ENCODE measurements at regions not wholly inside any gene's neighbourhood (a gene's known extent, or its start where the extent isn't known, plus 50 kb on each side); places are given as distances from the start of the nearest gene placed in this dataset.

DNA sequence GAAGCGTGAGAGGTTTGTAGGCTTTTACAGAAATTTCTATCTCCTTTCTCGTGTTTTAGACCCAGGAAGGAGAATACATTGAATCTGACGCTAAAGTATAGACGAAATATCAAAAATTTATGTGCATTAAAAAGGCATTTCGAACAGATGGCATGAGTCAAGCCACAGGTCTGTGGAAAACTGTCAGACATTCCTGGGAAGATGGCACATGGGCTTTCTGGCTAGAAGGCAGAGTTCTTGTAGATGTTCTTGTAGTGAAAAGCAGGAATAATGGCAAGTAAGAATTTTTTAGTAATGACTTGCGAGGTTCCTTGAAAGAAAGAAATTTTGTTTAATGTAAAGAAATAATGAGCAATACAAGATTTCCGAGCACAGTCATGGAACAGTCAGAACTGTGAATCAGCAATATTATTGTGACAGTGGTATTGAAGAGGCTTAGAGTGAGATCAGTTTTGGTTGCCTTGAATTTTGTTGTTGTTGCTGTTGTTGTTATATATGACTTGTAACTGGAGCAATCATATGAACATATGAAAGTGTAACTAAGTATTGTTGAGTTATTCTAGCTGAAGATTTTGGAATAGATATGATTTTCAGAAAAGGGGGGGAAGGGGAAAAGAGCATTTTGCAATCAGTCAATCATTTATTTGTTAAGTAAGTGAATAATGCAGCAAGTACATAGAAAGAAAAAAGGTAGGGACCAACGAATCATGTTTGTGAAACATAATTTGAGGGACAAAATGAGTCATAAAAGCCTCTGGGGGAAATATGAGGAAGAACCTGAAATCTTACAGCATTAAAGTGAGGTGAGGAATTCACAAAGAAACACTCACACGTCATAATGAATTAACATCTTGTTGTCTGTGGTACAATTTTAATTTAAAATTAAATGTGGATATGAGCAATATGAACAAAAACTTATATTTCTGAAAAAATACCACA, 339.0 kb upstream of the CTNND2 start:
- Mint-ChIP-seq H3K36me3 (ENCODE audit: low read depth) (no peaks in the 10 kb centered on the region), H3K27me3 (ENCODE audit: low read depth) (no peaks in the 10 kb centered on the region), H3K4me3 (no peak overlapping the region)

DNA sequence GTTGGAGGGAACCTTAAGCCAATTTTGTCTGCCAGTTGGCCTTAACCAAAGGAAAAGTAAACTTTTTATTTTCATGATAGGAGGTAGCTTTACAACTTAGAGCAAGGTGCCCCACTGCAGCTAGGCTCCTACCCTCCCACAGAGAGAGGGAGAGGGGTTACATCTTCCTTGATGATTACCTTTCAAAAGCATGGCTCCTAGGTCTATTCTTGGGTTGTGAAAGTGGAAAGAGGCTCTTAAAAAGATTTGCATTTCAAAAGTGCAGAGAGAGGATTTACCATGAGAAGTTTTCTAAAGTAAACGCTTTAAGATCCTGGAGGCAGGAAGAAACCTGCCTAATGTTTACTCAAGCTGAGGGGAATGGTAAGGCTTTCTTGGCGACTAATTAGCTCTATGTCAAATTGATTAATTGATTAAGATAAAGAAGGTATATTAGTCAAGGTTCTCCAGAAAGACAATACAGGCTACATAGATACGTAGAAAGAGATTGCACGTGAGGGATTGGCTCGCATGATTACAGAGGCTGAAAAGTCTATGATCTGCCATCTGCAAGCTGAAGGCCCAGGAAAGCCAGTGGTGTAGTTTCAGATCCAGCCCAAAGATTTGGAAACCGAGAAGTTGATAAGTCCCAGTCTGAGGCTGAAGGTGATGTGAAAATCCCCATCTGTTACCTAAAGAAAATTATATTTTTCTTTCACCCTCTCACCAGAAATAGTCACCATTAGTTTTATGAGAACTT, 333.8 kb upstream of the CTNND2 start:
- Mint-ChIP-seq H3K27ac (no peak overlapping the region), H3K36me3 (ENCODE audit: low read depth) (no peaks in the 10 kb centered on the region), H3K4me1 (ENCODE audit: low read depth) (no peaks in the 10 kb centered on the region), H3K4me3 (no peak overlapping the region), H3K27me3 (ENCODE audit: low read depth) (no peaks in the 10 kb centered on the region), H3K9me3 (peaks cover 11% of the 10 kb centered on the region)

More for the DNA sequence above, 339.0 kb upstream of the CTNND2 start:
- Mint-ChIP-seq H3K9me3 (peaks cover 26% of the 10 kb centered on the region), H3K4me1 (ENCODE audit: low read depth) (no peaks in the 10 kb centered on the region), H3K27ac (no peak overlapping the region)

DNA sequence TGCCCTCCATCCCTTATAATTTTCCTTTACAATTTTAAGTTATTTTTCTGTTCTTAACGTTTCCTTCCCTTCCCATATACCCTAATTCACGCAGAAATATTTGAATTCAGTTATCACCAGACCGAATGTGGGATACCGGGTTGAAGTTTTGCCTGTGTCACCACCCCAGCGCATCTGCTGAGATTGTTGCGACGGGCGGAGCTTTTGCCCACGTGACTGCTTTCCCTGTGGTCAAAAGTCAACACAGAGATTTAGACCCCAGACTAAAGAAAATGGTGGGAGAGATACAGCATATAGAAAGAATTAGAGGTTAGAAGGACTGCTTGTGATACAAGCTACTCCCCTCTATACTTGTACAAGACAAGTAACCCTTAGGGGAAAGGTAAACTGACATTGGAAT, 326.4 kb upstream of the CTNND2 start:
- Mint-ChIP-seq H3K9me3 (peaks cover 14% of the 10 kb centered on the region), H3K27ac (no peak overlapping the region), H3K4me3 (no peak overlapping the region), H3K36me3 (ENCODE audit: low read depth) (no peaks in the 10 kb centered on the region), H3K4me1 (ENCODE audit: low read depth) (no peaks in the 10 kb centered on the region), H3K27me3 (ENCODE audit: low read depth) (no peaks in the 10 kb centered on the region)

DNA sequence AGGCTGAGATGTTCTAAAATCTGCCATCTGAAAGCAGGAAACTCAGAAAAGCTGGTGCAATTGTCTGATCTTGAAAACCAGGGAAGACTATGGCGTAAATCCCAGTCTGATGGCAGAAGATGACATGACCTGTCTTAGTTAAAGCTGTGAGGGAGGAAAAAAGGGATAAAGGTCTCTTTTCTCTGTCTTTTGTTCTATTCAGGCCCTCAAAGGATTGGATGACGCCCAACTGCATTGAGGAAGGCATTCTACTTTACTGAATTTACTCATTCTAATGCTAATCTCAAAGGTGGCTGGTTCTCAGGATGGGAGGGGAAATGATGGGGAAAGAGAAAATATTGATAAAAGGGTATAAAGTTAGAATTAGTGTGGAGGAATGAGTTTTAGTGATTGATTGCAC, 312.8 kb upstream of the CTNND2 start:
- H3K27ac Mint-ChIP-seq, result no peak overlapping the region
- no peaks in the 10 kb centered on the region for H3K36me3 Mint-ChIP-seq (ENCODE audit: low read depth)
- no peaks in the 10 kb centered on the region for H3K27me3 Mint-ChIP-seq (ENCODE audit: low read depth)
- H3K9me3 Mint-ChIP-seq, result peaks cover 15% of the 10 kb centered on the region
- H3K4me3 Mint-ChIP-seq, result no peak overlapping the region
- no peaks in the 10 kb centered on the region for H3K4me1 Mint-ChIP-seq (ENCODE audit: low read depth)

DNA sequence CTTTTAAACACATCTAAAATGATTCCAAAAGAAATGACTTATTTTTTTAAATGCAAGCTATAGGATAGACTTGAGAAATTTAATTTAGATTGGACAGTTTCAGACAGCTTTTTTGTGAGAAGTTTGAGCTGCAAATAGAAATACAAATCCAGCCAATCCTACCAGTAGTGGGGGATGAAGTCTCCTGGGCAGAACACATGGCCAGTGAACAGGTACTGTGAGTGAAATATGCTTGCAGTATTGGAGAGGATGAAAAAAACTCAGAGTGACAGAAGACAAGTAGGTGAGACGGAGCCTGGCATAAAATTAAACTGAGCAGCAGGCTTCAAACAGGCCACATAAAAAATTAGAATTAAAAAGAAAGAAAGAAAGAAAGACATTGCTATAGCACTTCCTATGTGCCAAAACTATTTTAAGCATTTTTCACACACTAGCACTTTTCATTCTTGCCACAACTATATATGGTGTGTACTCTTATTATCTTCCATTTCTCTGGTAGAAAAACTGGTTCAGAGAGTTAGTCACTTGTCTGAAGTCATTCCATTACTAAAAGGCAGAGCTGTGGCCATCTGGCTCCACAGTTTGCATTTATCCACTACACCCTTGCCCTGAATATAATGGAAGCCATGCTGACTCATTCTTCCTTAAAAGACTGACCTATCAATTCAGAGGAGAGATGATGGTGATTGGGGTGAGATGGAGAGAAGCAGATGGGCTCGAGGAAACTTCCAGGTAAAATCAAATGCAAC, 310.2 kb upstream of the CTNND2 start:
- Mint-ChIP-seq H3K4me1 (ENCODE audit: low read depth) (no peaks in the 10 kb centered on the region), H3K27ac (no peak overlapping the region), H3K9me3 (peaks cover 22% of the 10 kb centered on the region), H3K36me3 (ENCODE audit: low read depth) (no peaks in the 10 kb centered on the region), H3K4me3 (no peak overlapping the region), H3K27me3 (ENCODE audit: low read depth) (no peaks in the 10 kb centered on the region)

DNA sequence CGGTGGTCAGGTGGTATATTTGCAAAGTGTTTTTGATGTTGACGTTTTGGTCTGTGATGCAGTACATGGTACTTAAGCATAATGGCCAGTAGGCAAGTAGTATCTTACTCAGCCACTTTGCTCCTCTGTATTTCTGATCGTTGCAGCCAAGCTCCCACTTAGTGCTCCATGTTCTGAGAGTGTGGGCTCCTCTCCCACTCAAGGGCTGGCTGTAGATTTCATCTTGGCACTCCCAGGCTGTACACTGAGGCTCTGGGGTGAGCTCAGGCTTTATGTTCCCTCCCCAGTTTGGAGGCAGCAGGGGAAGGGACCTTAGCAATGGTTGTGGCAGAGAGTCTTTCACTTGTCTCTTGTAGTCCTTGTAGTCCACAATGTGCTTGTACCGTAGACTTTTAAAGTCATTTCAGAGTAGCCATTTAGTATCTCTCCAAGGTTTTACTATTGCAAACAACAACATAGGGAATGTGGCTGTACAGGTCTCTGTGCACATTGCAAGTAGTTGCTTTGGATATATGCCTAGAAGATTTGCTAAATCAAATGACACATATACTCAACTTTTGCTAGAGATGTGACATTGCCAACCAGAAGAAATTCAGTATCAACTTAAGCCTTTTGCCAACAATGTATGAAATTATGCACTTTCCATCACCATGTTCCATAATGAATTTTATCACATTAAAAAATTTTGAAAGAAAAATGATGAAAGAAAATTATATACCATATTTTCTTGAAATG, 304.3 kb upstream of the CTNND2 start:
- Mint-ChIP-seq H3K9me3 (peaks cover 29% of the 10 kb centered on the region), H3K36me3 (ENCODE audit: low read depth) (no peaks in the 10 kb centered on the region), H3K27me3 (ENCODE audit: low read depth) (no peaks in the 10 kb centered on the region), H3K4me1 (ENCODE audit: low read depth) (no peaks in the 10 kb centered on the region), H3K27ac (no peak overlapping the region), H3K4me3 (no peak overlapping the region)

DNA sequence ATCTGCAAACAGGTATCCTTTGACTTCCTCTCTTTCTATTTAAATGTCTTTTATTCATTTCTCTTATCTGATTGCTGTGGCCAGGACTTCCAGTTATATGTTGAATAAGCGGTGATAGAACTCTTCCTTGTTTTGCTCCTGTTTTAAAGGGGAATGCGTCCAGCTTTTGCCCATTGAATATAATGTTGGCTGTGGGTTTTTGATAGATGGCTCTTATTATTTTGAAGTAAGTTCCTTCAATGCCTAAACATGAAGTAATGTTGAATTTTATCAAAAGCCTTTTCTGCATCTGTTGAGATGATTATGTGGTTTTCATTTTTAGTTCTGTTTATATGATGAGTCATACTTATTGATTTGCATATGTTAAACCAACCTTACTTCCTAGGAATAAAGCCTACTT, 300.5 kb upstream of the CTNND2 start:
- Mint-ChIP-seq H3K27me3 (ENCODE audit: low read depth) (no peaks in the 10 kb centered on the region), H3K27ac (no peak overlapping the region), H3K9me3 (peaks cover 12% of the 10 kb centered on the region), H3K4me3 (no peak overlapping the region), H3K4me1 (ENCODE audit: low read depth) (no peaks in the 10 kb centered on the region), H3K36me3 (ENCODE audit: low read depth) (no peaks in the 10 kb centered on the region)

DNA sequence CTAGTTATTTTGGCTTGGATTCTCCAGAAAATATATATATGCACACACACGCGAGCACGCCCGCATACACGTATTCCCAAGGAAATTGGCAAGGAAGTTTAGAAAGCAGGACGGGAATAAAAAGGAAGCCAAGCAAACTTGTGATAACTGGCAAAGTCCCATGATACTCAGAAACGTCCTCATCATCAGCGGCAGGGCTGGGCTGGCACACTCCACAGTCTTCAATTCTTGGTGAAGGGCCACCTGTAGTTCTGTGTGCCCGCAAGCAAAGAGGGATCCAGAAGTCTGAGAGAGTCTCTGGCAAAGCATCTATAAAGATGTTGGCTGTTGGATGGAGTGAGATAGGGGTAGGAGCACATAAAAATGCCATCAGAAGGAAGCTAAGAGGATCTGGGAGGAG, 289.3 kb upstream of the CTNND2 start:
- Mint-ChIP-seq H3K27ac (no peak overlapping the region), H3K9me3 (peaks cover 16% of the 10 kb centered on the region), H3K27me3 (ENCODE audit: low read depth) (no peaks in the 10 kb centered on the region), H3K4me1 (ENCODE audit: low read depth) (no peaks in the 10 kb centered on the region), H3K4me3 (no peak overlapping the region), H3K36me3 (ENCODE audit: low read depth) (no peaks in the 10 kb centered on the region)

DNA sequence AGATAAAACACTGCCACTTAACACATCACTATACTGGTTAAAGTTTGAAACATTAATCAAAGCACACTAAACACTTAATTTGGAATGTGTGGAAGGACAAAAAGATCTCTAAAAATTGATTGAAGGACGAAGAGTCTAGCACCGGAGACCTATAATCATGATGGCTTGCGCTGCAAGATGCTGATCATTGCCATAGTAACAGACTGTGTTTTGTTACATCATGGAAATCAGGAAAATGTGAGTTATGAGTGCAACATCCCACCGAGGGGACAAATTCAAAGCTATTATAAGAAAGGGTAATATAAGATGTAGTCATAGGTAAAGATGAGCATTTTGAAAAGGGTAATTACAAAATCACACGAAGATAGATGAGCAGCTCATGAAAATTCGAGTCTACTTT, 278.8 kb upstream of the CTNND2 start:
- Mint-ChIP-seq H3K4me3 (no peak overlapping the region), H3K27me3 (ENCODE audit: low read depth) (no peaks in the 10 kb centered on the region), H3K4me1 (ENCODE audit: low read depth) (no peaks in the 10 kb centered on the region), H3K27ac (no peak overlapping the region), H3K36me3 (ENCODE audit: low read depth) (no peaks in the 10 kb centered on the region), H3K9me3 (peaks cover 5% of the 10 kb centered on the region)

DNA sequence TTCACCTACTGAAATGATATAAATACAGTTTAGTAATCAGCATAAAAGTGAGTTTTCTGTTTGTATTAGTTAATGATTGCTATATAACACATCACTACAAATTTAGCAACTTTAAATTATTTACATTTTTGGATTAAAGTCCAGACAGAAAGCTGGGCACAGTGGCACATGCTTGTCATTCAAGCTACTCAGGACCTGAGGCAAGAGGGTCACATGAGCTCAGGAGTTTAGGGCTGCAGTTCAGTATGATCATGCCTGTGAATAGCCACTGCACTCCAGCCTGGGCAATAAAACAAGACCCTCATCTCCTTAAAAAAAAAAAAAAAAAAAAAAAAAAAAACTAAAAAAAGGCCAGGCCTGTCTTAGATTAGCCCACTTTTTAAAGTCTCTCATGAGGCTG, 273.6 kb upstream of the CTNND2 start:
- no peaks in the 10 kb centered on the region for H3K27me3 Mint-ChIP-seq (ENCODE audit: low read depth)
- H3K4me1 Mint-ChIP-seq (ENCODE audit: low read depth), result no peaks in the 10 kb centered on the region
- H3K4me3 Mint-ChIP-seq, result no peak overlapping the region
- H3K9me3 Mint-ChIP-seq, result peaks cover under 1% of the 10 kb centered on the region
- no peaks in the 10 kb centered on the region for H3K36me3 Mint-ChIP-seq (ENCODE audit: low read depth)
- H3K27ac Mint-ChIP-seq, result no peak overlapping the region

DNA sequence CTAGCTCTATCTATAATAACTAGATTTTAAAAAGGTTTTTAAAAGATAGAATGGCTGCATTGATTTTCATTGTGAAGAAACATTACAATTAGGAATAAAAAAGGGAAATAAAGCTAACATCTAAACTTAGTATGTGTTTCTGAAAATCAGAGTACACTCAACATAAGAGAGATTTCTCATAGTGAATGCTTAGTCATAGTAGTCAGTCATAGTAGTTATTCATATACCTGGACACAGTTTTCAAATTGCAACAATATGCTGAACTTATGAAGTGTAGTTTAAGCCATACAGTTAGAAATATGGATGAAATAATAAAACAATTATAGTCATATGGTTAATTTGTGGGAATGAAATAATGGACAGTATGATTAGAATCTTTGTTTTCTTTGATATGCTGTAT, 273.0 kb upstream of the CTNND2 start:
- Mint-ChIP-seq H3K36me3 (ENCODE audit: low read depth) (no peaks in the 10 kb centered on the region), H3K27ac (no peak overlapping the region), H3K4me1 (ENCODE audit: low read depth) (no peaks in the 10 kb centered on the region), H3K27me3 (ENCODE audit: low read depth) (no peaks in the 10 kb centered on the region), H3K4me3 (no peak overlapping the region), H3K9me3 (peaks cover 6% of the 10 kb centered on the region)

DNA sequence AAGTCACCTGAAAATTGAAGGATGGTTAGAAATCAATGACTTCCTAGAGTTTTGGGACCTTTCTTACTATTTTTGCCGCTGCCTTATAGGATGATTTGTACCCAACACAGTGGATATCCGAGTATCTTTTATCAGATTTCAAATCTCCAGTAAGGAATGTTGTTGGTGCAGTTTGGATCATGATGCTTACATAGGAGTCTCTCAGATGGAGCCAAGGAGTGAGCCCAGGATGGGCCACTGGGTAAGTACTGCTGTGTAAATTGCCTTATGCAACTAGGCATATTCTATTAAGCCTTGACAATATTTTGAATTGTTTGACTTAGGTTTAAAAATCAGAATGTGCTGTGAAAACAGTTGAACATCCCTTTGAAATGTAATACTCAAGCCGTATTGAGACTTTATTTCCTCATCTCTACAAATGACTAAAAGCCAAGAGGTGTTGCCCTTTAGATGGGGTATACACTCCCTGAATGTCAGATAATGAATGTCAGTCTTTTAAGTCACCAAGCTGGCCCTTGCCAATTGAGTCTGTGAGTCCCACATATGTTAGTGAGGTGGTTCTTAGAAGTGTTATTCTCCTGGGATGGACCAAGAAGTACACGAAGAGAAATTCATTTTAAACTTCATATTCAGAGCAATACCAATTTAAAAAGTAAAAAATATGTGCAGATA, 271.8 kb upstream of the CTNND2 start:
- Mint-ChIP-seq H3K27ac (no peak overlapping the region), H3K4me1 (ENCODE audit: low read depth) (no peaks in the 10 kb centered on the region), H3K27me3 (ENCODE audit: low read depth) (no peaks in the 10 kb centered on the region), H3K36me3 (ENCODE audit: low read depth) (no peaks in the 10 kb centered on the region), H3K9me3 (peaks cover 6% of the 10 kb centered on the region), H3K4me3 (no peak overlapping the region)

DNA sequence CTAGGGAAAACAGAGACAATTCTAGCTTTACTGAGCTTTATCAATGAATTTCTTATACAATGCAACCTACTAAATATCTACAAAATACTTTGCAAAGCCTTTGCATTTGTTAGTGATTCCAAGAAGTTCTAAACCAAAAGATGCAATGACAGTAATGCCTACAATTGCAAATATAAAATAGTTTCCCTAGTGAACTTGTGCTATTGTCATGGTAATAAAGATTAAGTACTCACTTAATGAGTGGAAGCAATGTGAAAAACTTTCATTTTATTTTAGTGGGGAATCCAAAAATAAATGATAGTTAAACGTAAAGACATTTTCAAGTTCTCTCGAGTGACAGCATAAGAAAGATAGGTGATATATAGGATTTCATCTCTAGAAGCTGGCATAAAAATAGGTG, 270.5 kb upstream of the CTNND2 start:
- Mint-ChIP-seq H3K36me3 (ENCODE audit: low read depth) (no peaks in the 10 kb centered on the region), H3K4me1 (ENCODE audit: low read depth) (no peaks in the 10 kb centered on the region), H3K27ac (no peak overlapping the region), H3K4me3 (no peak overlapping the region), H3K27me3 (ENCODE audit: low read depth) (no peaks in the 10 kb centered on the region), H3K9me3 (peaks cover 6% of the 10 kb centered on the region)

DNA sequence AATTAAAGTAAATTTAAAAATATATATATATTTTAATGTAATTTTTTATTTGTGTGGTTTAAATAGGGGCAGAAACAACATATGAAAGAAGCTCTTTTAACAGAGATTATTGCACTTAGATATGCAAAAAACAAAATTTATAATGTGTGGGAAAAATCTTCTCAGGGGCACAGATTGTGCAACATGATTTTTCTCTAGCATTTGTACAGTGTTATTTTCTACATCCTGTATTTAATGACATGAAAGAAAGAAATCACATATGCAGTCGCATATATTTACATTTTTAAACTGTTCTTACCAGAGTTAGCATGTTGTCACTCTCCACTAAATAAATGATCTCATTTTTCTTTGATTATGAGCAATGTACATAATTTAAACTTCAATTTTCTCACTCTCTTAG, 265.3 kb upstream of the CTNND2 start:
- Mint-ChIP-seq H3K27ac (no peak overlapping the region), H3K27me3 (ENCODE audit: low read depth) (no peaks in the 10 kb centered on the region), H3K9me3 (peaks cover 24% of the 10 kb centered on the region), H3K36me3 (ENCODE audit: low read depth) (no peaks in the 10 kb centered on the region), H3K4me3 (no peak overlapping the region), H3K4me1 (ENCODE audit: low read depth) (no peaks in the 10 kb centered on the region)
